Posterior cingulate gyrus (tissue), 11 donors: ENCODE measurements at regions not wholly inside any gene's neighbourhood (a gene's known extent, or its start where the extent isn't known, plus 50 kb on each side); places are given as distances from the start of the nearest gene placed in this dataset.

Experiments
- DNase-seq, 10 donors: peaks; one replicate each; pipeline versions ENCODE4 v3.0.0 to v3.0.0-alpha.2; 2020 to 2021; ENCODE audit warnings: mixed read lengths in 3 of 10
- intact Hi-C: fragments of 100-400 bp; cut with DNase I; formaldehyde crosslinking; loops from one replicate; pipeline ENCODE4 v1.15.1; 2023

GRCh38 chr6:95240514-95240913, 336.8 kb upstream of the MANEA start:
- intact Hi-C loops = no loop called here
- no peak for DNase-seq

- DNase-seq = no peak
- intact Hi-C loops = no loop called here
Measured at GRCh38 chr6:95242560-95242959, 334.8 kb upstream of the MANEA start.

GRCh38 chr6:95243053-95243452, 334.3 kb upstream of the MANEA start:
- no peak for DNase-seq
- intact Hi-C loops = no loop called here

- intact Hi-C loops = no loop called here
- no peak for DNase-seq
Measured at GRCh38 chr6:95244751-95245150, 332.6 kb upstream of the MANEA start.

DNA sequence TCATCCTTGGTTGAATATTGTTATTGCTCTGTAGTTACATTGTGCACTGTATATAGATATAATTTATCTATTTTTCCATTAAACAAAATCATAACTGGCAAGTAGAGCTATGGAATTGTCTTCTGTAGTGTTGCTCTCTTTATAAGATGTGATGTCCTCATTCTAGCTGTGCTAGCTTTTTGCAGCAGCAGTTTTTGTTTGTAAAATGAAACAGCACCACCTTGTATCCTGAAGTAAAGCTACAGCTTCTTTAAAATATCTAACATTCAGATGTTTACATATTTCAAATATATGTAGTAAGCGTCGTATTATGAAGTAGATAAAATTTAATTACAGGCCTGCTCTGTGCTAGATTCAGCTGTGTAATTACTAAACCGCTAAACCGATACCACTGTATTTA, 328.8 kb upstream of the MANEA start:
- intact Hi-C loops = no loop called here
- DNase-seq = no peak

GRCh38 chr6:95249175-95249574, 328.2 kb upstream of the MANEA start:
- DNase-seq = no peak
- intact Hi-C loops = no loop called here

DNA sequence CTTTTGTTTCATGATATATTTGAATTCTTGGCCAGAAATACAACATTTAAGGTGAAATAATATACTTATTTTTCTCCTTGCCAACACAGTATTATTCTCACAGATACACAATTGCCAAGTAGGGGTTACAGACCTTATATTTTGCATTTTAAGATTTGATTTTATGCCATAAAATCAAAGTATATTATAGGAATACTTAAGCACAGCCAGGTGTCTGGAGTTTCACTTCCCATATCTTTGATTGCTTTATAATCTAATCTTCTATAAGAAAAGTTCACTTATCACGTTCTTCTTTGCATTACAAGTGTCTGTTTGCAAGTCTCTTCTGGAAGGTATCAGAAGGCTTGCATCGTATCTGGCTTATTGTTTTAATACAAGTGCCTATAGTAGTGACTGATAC, 327.7 kb upstream of the MANEA start:
- no peak for DNase-seq
- intact Hi-C loops = no loop called here

- no peak for DNase-seq
- intact Hi-C loops = no loop called here
Measured at GRCh38 chr6:95263840-95264239, 313.5 kb upstream of the MANEA start.

GRCh38 chr6:95266537-95267258, 310.6 kb upstream of the MANEA start:
- no peak for DNase-seq
- intact Hi-C loops = no loop called here

- no peak for DNase-seq
- intact Hi-C loops = no loop called here
Measured at GRCh38 chr6:95274686-95275235, 302.6 kb upstream of the MANEA start.

GRCh38 chr6:95279616-95280015, 297.7 kb upstream of the MANEA start:
- intact Hi-C loops = no loop called here
- no peak for DNase-seq

DNA sequence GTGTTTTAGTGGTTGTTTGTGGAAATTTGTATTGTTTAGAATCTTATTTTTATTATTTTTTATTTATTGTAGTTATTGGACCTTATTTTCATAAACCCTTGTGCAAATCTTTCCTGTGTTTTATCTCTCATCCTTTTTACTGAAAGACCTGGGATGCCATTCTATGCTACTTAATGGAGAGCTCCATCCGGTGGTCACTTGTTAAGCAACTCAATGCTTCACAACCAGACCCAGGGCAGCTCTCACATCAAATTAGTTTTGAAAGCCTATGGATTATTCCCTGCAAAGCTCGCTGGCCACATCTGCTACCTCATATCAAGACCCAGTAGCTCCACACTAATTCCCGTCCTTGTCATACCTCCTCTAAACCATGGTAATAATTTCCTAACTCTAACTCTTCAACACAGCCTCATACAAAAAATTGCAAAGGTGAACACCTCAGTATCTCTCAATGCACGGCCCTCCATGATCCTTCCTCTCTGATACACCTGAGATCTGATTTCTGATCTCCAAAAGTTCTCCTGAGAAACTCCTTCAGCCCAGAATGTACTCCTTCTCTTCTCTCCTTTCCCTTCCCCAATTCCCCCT, 296.6 kb upstream of the MANEA start:
- intact Hi-C loops = no loop called here
- DNase-seq = no peak

- DNase-seq = no peak
- intact Hi-C loops = no loop called here
Measured at GRCh38 chr6:95285881-95286280, 291.5 kb upstream of the MANEA start.

GRCh38 chr6:95286874-95287273, 290.5 kb upstream of the MANEA start:
- peak in 3 of 10 donors; percentile 35 to 54 (median 48) for DNase-seq
- intact Hi-C loops = no loop called here

- no peak for DNase-seq
- intact Hi-C loops = no loop called here
Measured at GRCh38 chr6:95288251-95288650, 289.1 kb upstream of the MANEA start.

DNA sequence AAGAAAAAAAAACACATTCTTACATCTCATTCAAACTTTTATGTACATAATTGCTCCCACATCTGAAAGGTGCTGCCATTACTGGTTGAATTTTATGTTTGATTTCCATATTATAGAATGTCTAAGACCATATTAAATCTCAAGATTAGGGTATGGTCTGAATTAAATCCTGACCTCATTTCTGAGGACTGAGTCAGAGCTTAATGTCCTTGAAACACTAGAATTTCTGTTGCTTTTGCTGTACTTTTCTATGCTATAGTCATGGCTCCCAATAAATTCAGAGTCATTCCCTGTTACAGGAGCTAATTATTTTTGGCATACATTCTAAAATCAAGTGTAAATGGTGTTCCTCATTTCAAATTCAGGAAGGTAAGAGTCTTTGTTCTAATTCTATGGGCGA, 285.3 kb upstream of the MANEA start:
- DNase-seq = no peak
- intact Hi-C loops = no loop called here

GRCh38 chr6:95293257-95293656, 284.1 kb upstream of the MANEA start:
- intact Hi-C loops = no loop called here
- DNase-seq = no peak

GRCh38 chr6:95294043-95294442, 283.3 kb upstream of the MANEA start:
- intact Hi-C loops = no loop called here
- DNase-seq = no peak

- no peak for DNase-seq
- intact Hi-C loops = no loop called here
Measured at GRCh38 chr6:95309545-95309944, 267.8 kb upstream of the MANEA start.

DNA sequence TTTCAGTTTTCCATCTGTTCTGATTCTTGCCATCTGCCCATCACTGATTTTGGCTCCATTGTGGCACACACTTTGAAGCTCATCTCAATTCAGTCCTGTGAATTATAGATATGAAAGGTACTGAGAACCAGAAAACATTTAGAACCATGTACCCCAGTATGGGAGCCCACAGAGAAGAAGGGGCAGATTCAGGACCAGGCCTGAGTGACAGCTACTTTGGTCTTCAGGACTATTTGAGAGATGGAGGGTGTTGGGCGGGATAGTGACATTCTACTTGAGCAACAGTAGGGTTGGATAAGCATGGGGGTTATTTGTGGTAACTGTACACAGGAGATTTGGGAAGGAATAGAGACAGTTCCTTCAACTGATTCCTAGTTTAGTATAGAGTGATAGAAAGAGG, 259.2 kb upstream of the MANEA start:
- intact Hi-C loops = no loop called here
- DNase-seq = no peak

DNA sequence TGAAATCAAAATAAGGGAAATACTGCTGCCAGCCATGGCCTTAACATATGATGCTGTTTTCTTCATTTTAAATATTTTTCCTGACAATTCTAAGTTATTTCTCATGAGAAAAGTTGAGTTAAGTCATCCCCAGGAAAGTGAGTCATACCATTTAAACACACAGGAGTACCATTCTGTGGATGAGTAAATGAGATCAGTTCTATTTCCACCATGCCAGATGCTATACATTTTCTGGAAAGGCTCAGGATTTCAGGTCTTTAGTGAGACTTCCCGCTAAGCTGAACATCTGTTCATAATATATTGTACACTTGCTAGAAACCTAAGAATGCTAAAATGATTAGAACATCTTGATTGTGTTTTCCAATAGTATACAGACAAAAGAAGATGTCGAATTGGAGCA, 256.2 kb upstream of the MANEA start:
- no peak for DNase-seq
- intact Hi-C loops = no loop called here

- no peak for DNase-seq
- intact Hi-C loops = no loop called here
Measured at GRCh38 chr6:95325916-95326315, 251.4 kb upstream of the MANEA start.
